SK-N-DZ (cell line): ENCODE measurements at regions not wholly inside any gene's neighbourhood (a gene's known extent, or its start where the extent isn't known, plus 50 kb on each side); places are given as distances from the start of the nearest gene placed in this dataset.
"Not testable (repeated sequence)": the region's sequence is repeated elsewhere in the genome, so short reads cannot be mapped to it uniquely, and the experiment has no call there.

Experiments used
- DNase-seq: peaks from one replicate; pipeline ENCODE4 v3.0.0-alpha.2; 2015; ENCODE audit warnings: low spot score

DNA sequence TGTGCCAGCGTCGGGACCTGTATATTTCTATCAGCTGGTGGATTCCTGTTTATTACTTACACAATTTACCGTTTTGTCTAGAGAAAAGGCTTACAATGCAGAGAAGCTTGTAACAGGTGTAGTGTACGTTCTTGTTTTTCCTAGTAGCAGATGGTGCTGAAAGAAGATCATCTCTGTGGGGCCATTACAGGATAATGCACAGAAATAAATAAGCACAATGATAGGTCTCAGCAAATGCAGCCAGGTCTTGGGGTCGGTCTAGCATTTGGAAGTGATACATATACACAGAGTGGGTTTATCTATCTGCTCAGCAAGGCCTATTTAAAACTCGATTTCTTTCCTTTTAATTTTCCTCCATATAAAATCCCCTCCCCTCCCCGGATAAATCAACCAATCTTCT, 180.9 kb upstream of the LCORL start:
- no peak for DNase-seq

DNA sequence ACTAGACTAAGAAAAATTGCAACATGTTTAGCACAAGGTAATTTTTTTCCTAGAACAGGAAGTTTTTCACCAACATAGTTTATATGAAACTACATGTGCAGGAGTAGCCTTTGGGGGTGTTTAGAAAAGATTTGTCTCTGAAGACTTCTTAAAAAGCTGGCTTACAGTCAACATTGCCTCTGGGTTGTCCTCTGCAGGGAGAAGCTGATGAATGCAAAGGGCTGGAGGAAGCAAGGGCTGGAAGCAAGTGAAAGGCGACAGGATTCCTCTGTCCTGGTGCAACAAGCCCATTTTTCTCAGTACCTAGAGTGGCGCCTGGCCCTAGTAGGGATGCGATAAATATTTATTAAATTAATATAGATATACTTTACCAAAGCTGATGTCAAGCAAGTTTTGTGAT, 180.3 kb upstream of the LCORL start:
- no peak for DNase-seq

DNA sequence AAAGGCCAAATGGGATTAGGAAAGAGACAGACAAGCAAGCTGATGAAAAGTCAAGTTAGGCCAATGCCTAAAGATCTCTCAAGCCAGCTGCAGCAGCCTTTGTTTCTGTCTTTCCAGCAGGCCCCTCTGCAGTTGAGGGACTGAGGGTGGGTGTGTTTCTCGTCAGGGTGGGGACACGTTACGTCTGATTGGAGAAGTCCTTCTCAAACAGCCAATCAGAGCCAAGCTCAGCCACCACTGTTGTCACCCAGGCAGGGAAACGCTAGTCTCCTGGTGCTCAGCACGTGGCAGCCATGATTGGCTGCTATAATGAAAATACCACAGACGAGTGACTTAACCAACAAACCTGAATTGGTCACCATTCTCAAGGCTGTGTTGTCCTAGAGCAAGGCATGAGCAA, 177.1 kb upstream of the LCORL start:
- peak; percentile 8 for DNase-seq

DNA sequence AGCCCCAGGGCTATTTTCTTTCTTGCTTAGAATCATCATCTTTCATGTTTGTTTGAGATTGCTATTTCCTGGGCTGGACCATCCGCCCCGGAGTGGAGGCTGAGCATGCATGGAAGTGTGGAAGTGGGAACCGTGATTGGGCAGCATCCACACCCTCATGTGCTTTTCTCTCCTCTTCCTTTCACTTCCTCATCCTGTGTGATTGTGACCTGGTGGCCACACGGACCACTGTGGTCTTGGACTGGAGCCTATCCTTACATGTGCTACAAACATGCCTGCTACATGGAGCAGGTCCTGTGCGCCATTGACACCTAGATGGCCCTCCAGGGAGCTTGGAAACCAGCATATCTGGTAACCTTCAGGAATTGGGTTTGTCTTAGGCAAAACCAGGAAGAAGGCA, 175.9 kb upstream of the LCORL start:
- no peak for DNase-seq

DNA sequence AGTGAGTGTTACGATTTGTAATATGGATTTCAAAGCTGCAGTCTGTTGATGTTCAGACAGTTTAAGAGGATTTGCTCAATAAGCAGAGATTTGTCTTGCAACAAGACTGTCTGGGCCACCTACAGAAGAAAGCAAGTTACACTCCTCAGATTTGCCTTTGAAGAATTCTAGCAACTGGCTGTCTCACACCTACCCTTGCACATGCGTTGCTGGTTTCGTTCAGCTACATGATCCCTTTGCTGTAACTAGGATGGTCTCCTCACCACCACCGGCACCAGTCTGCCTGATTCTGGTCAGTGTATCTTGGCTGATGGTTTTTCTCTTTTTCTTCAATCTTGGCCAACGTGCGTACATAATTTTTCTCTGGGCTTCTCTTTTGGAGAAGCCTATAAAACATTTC, 172.7 kb upstream of the LCORL start:
- no peak for DNase-seq

DNA sequence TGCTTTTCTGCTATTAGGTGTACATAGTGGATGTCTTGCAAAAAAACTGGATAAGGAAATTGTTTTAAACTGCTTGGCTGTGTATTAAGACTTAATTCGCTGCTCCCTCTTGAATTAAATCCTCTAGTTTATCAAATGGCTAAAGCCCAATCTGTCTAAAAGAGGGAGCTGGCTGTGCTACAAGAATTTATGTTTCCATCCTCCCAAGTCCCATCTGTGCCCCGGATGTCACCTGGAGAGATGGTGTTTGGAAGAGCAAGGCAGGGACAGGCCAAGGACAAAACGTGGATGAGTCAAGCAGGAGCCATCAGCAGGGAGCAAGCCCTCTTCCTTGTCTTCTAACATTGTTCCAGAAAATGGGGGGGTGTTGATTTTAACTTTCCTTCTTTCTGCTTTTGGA, 171.3 kb upstream of the LCORL start:
- no peak for DNase-seq

DNA sequence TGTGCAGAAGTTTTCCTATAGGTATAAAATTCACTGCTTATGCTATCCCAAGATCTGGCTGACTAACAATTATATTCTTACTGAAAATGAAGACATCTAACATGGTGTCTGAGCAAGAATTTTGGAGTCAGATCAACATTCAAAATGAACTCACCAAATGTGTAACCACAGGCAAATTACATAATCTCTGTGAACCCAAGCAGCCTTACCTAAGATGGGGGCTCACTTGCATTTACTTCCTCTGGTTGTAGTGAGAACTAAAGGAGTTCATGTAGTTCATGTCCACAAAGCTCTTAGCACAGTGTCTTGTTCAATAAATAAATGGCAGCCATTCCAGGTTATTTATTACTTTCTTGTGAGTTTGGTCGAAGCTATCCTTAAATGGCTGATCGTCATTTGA, 163.9 kb upstream of the LCORL start:
- DNase-seq, result no peak

DNA sequence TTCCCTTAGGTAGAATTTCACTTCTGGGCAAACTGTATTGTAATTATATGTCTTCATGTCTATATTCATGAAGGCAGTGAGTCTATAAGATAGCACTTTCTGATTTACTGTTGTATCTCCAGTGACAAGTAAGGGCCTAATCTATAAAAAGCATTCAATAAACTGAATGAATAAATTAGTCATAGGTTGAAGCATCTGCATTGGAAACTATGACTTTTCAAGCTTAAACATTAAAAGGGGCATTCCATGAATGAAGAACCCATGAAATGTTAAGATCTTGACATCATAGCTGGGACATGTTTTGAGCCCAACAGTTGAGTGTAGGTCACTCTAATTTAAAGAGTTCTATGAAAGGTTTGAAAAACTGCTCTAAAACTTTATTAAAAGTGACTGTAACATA, 159.3 kb upstream of the LCORL start:
- no peak for DNase-seq

DNA sequence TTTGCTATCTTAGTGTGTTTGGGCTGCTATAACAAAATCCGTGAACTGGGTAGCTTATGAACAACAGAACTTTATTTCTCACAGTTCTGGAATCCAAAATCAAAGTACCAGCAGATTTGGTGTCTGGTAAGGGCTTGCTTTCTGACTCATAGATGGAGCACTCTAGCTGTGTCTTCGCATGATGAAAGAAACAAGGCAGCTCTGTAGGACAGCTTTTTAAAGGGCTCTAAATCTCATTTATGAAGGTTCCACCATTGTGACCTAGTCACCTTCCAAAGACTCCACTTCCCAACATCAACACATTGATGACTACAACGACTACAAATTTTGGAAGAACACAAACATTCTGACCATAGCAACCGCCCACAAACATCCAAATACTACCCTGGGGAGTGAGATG, 158.6 kb upstream of the LCORL start:
- DNase-seq, result no peak

DNA sequence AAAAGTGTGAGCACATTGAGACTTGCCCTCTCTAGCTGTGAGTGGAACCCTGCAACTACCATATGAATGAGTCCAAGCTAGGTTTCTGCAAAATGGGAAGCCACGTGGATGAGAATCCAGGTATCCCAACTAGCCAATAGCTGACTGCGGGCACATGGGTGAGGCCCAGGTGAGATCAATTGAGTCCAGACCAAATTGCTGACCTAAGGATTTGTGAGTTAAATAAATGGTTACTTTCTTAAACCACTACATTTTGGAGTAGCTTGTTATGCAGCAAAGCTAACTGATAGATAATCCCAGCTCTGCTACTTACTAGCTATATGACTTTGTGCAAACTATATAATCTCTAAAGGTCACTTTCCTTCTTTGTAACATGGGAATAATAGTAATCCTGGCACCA, 150.3 kb upstream of the LCORL start:
- no peak for DNase-seq

DNA sequence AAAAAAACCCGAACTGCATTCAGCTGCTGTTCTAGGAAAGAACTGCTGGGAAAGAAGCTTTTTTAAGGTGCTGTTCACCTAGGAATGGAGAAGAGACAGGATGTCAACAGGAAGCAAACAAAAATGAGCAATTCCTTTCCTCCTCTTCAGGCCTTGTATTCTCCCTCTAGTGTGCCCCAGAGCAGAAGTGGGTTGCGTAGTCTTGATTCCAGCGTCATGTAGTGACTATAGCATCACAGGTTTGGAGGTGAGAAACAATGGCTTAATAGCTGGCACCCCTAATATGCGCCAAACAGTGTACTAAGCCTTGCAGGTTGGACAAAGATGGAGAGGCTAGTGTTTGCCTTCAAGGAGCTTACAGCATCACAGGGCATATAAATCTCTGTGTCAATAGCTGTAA, 146.3 kb upstream of the LCORL start:
- no peak for DNase-seq

DNA sequence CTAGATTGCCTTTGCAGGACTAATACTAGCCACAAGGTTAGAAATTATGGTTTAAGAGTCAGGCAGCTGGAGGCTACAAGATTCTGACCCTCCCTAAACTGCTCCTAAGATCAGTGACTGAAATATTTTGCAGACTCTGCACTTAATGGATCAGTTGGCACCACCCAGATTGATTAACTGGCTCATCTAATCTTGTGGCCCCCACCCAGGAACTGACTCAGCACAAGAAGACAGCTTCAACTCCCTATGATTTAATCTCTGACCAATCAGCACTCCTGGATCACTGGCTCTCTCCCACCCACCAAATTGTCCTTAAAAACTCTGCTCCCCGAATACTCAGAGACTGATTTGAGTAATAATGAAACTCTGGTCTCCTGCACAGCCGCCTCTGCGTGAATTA, 145.4 kb upstream of the LCORL start:
- no peak for DNase-seq

DNA sequence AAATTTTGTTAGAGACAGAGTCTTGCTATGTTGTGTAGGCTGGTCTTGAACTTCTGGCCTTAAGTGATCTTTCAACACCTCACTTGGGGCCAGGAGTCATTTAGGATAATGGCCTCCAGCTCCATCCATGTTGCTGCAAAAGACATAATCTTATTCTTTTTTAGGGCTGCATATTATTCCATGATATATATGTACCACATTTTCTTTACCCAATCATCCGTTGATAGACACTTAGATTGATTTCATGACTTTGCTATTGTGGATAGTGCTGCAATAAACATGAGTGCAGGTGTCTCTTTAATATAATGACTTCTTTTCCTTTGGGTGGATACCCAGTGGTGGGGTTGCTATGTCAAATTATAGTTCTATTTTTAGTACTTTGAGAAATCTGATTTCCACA, 140.9 kb upstream of the LCORL start:
- no peak for DNase-seq

DNA sequence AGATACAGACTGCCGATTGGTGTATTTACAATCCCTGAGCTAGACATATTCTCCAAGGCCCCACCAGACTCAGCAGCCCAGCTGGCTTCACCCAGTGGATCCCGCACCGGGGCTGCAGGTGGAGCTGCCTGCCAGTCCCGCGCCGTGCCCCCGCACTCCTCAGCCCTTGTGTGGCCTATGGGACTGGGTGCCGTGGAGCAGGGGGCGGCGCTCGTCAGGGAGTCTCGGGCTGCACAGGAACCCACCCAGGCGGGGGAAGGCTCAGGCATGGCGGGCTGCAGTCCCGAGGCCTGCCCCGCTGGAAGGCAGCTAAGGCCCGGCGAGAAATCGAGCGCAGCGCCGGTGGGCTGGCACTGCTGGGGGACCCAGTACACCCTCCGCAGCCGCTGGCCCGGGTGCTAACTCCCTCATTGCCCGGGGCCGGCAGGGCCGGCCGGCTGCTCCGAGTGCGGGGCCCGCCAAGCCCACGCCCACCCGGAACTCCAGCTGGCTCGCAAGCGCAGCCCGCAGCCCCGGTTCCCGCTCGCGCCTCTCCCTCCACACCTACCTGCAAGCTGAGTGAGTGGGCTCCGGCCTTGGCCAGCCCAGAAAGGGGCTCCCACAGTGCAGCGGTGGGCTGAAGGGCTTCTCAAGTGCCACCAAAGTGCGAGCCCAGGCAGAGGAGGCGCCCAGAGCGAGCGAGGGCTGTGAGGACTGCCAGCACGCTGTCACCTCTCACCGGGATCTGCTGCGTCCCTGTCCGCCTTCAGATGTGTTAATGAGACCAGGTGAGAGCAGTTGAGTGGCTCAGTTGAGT, 137.8 kb upstream of the LCORL start:
- not testable (repeated sequence) for DNase-seq

DNA sequence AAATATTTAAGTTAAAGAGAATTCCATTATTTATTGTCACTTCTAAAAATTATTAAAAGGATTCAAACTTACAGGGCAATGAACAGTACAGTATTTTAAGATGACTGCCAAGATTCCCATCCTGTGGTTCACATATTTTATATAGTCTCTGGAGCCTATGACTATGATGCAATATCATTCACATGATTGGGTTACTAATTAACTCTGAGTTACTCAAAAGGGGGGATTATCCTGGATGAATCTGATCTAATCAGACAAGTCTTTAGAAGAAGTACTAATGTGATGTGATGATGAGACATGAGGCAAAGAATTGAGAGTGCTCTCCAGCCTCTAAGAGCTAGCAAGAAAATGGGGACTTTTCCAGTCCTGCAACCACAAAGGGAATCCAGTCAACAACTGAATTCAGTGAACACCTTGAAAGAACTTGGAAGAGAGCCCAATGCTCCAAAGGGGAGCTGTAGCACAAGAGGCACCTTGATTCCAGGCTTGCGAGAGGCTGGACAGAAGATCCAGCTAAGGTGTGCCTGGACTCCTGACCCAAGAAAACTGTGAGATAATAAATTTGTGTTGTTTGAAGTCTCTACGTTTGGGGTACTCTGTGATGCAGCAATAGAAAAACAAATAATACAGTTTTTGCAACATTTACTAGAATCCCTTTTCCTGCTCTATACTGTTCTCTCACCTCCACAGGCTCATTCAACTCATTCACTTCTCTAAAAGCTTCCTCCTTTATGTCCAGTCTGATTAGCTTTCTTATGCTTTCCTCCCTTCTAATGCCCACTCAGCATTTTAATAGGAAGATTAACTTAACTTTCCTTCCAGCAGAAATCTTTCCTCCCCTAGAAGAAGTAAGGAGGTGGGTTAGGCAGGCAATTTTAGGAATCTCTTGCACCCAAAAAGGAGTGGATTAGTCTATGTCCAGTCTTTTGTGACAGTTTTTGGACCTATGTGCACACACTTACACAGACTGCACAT, 133.8 kb upstream of the LCORL start:
- no peak for DNase-seq

DNA sequence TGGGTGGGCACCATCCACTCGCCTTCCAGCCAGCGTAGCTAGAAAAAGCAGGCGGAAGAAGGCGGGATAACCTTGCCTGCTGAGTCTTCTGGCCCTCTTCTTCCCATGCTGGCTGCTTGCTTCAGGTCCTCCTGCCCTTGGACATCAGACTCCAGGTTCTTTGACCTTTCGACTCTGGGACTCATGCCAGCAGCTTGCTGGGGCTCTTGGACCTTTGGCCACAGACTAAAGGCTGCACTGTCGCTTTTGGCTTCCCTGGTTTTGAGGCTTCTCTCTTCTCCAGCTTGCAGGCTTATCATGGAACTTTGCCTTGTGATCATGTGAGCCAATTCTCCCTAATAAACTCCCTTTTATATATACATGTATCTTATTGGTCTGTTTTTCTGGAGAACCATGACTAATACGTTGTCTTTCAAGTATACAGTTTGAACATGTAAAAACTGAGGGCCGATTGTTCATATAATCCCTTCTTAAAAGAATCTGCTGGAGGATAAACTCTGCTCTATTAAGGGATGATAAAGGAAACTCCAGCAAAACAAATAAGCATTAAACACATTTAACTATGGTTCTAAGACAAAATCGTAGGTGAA, 116.6 kb upstream of the LCORL start:
- no peak for DNase-seq

DNA sequence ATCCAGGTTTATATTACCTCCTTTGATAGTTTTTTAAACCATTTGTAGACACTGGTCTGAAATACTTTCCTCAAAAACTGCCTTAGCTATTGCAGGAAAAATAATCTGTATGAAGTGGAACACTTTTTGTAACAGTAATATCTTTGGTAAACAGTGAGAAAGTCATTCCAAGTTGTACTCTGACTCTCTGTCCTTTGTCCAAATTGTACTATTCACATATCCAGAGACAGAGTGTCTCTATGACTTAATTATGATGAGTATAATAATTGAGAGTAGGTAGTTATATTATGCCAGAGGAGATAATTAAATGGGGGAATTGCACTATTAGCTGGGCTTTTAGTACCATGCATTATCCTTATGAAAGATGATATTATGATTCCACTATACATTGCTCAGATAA, 112.6 kb upstream of the LCORL start:
- DNase-seq, result no peak

DNA sequence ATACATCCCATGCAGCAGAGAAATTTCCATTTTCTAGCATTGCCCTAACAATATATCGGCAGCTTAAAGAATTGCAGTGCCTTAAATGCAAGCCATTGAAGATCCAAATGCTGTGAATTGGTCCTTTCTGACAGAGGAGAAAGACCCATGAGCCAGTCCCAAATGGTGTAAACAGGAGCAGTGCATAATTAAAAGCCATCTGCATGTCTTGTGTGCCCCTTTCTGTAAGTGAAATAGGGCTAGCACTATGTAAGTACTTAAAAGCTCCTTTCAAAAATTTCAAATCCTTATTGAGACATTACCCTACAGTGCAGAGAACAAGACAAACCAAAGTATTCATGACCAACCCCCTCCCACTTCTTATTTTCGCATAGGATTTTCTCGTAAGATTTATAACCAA, 108.7 kb upstream of the LCORL start:
- no peak for DNase-seq

DNA sequence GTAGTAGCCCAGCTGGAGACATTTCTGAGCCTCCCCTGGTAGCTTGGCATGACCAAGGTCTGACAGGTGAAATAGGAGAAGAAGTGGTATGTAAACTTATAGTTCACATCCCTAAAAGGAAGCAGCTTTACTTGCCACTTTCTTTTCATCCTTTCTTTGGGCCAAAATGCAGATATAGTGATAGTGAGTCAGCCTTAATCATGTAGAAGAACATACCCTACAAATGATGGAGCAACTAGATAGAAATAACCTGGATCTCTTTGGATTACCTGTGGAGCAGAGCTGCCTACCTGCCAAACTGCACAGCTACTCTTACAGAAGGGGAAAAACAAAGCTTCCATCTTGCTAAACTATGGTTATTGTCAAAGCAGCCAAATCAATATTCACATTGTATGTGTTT, 106.7 kb upstream of the LCORL start:
- no peak for DNase-seq

DNA sequence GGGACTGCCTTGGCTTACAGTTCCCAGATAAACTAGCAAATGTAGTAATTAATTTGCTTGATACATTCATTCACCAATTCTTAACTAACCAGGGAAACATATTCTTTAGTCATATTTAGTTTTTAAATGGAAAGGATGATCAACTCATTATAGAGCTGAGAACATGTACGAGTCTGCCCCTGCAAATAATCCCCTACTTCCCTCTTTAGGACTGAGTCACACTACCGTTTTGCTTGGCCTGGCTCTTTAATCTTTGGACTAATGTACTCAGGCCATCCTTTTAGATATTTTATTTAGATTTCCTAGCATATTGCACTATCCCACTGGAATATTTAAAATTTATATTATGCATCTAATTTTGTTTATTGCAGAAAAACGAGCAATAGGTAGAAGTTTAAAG, 105.5 kb upstream of the LCORL start:
- no peak for DNase-seq

DNA sequence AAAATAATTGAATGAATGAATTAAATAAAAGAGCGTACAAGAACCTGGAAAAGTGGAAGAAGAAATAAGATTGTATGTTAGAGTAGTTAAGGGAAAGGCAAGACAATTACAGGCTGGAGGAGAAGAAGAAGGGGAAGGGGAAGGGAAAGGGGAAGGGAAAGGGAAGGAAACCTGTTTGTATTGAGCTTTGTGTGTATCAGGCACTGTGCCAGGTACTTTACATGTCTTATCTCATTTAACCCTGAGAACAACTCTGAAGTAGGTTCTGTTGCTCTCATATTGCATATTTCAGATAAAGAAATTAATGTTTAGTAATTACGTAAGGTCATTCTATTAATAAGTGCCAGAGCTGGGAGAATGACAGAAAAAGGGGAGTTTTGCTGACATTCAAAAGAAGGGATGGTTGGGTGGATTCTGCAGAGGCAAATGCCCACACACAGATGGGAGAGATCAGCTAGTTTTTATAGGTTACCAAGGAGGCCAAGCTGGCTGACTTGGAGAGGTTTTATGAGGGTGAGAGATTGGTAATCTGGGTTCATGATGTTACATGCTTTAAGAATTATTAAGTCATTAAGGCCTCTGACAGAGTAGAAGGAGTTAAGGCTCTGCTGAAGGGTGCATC, 92.3 kb upstream of the LCORL start:
- no peak for DNase-seq

DNA sequence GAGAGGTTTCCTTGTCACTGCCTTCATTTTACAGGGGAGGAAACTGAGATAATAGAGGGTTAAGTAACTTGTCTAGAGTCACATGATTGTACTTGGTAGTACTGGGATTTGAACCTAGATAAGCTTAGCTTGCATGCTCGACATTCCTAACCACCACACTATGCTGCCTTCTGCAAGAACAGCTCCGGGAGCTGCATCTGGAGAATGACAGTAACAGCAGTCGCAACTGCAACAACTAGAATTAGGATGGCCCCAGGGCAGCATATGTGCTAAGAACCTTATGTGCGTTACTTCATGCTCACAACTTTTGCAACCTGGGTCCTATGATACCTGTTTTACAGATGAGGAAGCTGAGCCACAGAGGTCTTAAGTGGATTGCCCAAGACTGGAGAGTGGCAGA, 89.5 kb upstream of the LCORL start:
- DNase-seq, result no peak
